ENCODE measurements at regions not wholly inside any gene's neighbourhood (a gene's known extent, or its start where the extent isn't known, plus 50 kb on each side); places are given as distances from the start of the nearest gene placed in this dataset.

DNA sequence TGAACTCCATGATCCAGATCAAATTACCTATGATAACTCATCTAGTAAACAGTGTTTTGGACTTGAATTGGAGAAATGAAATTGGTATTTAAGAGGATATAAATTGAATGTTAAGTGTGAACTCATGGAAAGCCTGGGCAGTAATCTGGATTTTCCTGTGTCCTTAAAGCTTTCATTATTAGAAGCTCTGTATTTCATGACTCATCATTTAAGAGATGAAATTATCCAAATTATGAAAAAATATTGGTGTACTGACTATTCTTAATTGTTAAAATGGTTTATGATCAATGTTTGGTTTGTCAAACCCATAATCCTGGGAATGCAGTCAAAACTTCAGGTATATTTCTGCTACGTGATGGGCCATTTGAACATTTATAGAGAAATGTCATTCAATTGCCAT lies 332.2 kb upstream of the ST6GAL2 start:
- BruUV-seq (replicated peaks), result no TSS peak
- Histone ChIP-seq H3K27ac (no peak overlapping the region), H3K9me3 (ENCODE audit: insufficient read depth, low read depth) (no peaks in the 10 kb centered on the region), H3K4me3 (no peak overlapping the region), H3K4me2 (no peak overlapping the region), H3K27me3 (ENCODE audit: insufficient read depth, low read depth) (no peaks in the 10 kb centered on the region), H3K4me1 (replicated peaks; ENCODE audit: insufficient read depth) (no peaks in the 10 kb centered on the region), H4K20me1 (ENCODE audit: insufficient read depth) (no peaks in the 10 kb centered on the region), H3F3A (ENCODE audit: insufficient read depth, low read depth) (no peaks in the 10 kb centered on the region), H2AFZ (no peak overlapping the region), H3K79me2 (ENCODE audit: low read depth) (no peaks in the 10 kb centered on the region), H3K36me3 (ENCODE audit: low read depth) (no peaks in the 10 kb centered on the region), H3K9me2 (ENCODE audit: insufficient read depth) (no peaks in the 10 kb centered on the region)
- no peak for DNase-seq
- CTCF ChIA-PET, result interaction anchor here (0.7 kb wide), 1 partner anchor 222 kb away, joined by 3 read pairs; no protein-coding TSS in a partner anchor
- POLR2A ChIA-PET (ENCODE audit: unreplicated experiment), result no interaction called here
- TF ChIP-seq EZH2 (IDR thresholded peaks at IDR 0.05; ENCODE audit: low read depth), result no peak
- TF ChIP-seq, protein P1, sequence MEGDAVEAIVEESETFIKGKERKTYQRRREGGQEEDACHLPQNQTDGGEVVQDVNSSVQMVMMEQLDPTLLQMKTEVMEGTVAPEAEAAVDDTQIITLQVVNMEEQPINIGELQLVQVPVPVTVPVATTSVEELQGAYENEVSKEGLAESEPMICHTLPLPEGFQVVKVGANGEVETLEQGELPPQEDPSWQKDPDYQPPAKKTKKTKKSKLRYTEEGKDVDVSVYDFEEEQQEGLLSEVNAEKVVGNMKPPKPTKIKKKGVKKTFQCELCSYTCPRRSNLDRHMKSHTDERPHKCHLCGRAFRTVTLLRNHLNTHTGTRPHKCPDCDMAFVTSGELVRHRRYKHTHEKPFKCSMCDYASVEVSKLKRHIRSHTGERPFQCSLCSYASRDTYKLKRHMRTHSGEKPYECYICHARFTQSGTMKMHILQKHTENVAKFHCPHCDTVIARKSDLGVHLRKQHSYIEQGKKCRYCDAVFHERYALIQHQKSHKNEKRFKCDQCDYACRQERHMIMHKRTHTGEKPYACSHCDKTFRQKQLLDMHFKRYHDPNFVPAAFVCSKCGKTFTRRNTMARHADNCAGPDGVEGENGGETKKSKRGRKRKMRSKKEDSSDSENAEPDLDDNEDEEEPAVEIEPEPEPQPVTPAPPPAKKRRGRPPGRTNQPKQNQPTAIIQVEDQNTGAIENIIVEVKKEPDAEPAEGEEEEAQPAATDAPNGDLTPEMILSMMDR (conservative IDR thresholded peaks at IDR 0.05), result no peak
- intact Hi-C loops (cut with micrococcal nuclease; ENCODE audit: unreplicated experiment), result no loop called here

DNA sequence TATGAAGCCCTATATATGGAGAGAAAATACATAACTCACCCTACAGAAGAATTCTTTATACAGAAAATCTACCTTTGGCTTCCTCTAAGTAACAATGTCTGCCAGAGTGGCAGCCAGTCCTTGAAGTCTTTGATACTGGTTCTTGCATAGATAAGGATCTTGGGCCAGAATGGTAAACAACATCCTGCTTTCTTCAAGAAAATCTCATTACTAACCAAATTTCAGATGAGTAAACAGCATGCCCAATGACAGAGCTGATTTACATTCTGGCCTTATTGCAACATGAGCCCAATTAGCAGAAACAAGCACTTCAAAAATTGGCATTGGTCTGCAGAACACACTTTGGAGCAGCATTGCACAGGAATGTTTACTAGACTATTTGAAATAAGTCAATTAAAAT lies 336.5 kb upstream of the ST6GAL2 start:
- intact Hi-C loops (cut with micrococcal nuclease; ENCODE audit: unreplicated experiment), result no loop called here
- no peaks in the 10 kb centered on the region for H3K4me1 ChIP-seq (replicated peaks; ENCODE audit: insufficient read depth)
- CTCF ChIA-PET, result no interaction called here
- no peaks in the 10 kb centered on the region for H3K27me3 ChIP-seq (ENCODE audit: insufficient read depth, low read depth)
- no peak overlapping the region for H3K27ac ChIP-seq
- H3K4me2 ChIP-seq, result no peak overlapping the region
- no peak overlapping the region for H2AFZ ChIP-seq
- H3K4me3 ChIP-seq, result no peak overlapping the region
- no peaks in the 10 kb centered on the region for H3K36me3 ChIP-seq (ENCODE audit: low read depth)
- H3K79me2 ChIP-seq (ENCODE audit: low read depth), result no peaks in the 10 kb centered on the region
- H3F3A ChIP-seq (ENCODE audit: insufficient read depth, low read depth), result no peaks in the 10 kb centered on the region
- no peaks in the 10 kb centered on the region for H3K9me3 ChIP-seq (ENCODE audit: insufficient read depth, low read depth)
- POLR2A ChIA-PET (ENCODE audit: unreplicated experiment), result no interaction called here
- TF ChIP-seq, protein P1 (conservative IDR thresholded peaks at IDR 0.05), result no peak
- no peak for TF ChIP-seq EZH2 (IDR thresholded peaks at IDR 0.05; ENCODE audit: low read depth)
- DNase-seq, result no peak
- H4K20me1 ChIP-seq (ENCODE audit: insufficient read depth), result no peaks in the 10 kb centered on the region
- no peaks in the 10 kb centered on the region for H3K9me2 ChIP-seq (ENCODE audit: insufficient read depth)
- no TSS peak for BruUV-seq (replicated peaks)

DNA sequence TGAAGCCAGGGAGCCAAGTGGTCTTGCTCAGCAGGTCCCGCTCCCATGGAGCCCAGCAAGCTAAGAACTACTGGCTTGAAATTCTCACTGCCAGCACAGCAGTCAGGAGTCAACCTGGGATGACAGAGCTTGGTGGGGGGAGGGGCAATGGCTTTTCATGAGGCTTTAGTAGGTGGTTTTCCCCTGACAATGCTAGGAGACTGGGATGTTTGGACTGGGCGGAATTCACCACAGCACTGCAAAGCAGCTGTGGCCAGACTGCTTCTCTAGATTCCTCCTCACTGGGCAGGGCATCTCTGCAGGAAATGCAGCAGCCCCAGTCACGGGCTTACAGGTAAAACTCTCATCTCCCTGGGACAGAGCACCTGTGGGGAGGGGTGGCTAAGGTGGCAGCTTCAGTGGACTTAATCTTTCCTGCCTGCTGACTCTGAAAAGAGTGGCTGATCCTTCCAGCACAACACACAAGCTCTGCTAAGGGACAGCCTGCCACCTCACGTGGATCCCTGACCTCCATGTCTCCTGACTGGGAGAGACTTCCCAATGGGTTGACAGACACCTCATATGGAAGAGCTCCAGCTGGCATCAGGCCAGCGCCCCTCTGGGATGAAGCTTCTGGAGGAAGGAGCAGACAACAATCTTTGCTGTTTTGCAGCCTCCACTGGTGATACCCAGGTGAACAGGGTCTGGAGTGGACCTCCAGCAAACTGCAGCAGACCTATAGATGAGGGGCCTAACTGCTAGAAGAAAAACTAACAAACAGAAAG lies 349.7 kb upstream of the ST6GAL2 start:
- H3K9me3 ChIP-seq (ENCODE audit: insufficient read depth, low read depth), result no peaks in the 10 kb centered on the region
- H4K20me1 ChIP-seq (ENCODE audit: insufficient read depth), result no peaks in the 10 kb centered on the region
- no peaks in the 10 kb centered on the region for H3K4me1 ChIP-seq (replicated peaks; ENCODE audit: insufficient read depth)
- no peaks in the 10 kb centered on the region for H3K36me3 ChIP-seq (ENCODE audit: low read depth)
- no peaks in the 10 kb centered on the region for H3F3A ChIP-seq (ENCODE audit: insufficient read depth, low read depth)
- no peak for DNase-seq
- no peak overlapping the region for H3K4me3 ChIP-seq
- ChIA-PET POLR2A (ENCODE audit: unreplicated experiment) (no interaction called here), CTCF (no interaction called here)
- no TSS peak for BruUV-seq (replicated peaks)
- H2AFZ ChIP-seq, result no peak overlapping the region
- H3K79me2 ChIP-seq (ENCODE audit: low read depth), result no peaks in the 10 kb centered on the region
- TF ChIP-seq, protein P1 (conservative IDR thresholded peaks at IDR 0.05), result no peak
- H3K27me3 ChIP-seq (ENCODE audit: insufficient read depth, low read depth), result no peaks in the 10 kb centered on the region
- H3K9me2 ChIP-seq (ENCODE audit: insufficient read depth), result no peaks in the 10 kb centered on the region; the same call in 1 of the 2 replicates
- H3K27ac ChIP-seq, result no peak overlapping the region
- intact Hi-C loops (cut with micrococcal nuclease; ENCODE audit: unreplicated experiment), result no loop called here
- no peak overlapping the region for H3K4me2 ChIP-seq
